ENCODE measurements at regions not wholly inside any gene's neighbourhood (a gene's known extent, or its start where the extent isn't known, plus 50 kb on each side); places are given as distances from the start of the nearest gene placed in this dataset.

DNA sequence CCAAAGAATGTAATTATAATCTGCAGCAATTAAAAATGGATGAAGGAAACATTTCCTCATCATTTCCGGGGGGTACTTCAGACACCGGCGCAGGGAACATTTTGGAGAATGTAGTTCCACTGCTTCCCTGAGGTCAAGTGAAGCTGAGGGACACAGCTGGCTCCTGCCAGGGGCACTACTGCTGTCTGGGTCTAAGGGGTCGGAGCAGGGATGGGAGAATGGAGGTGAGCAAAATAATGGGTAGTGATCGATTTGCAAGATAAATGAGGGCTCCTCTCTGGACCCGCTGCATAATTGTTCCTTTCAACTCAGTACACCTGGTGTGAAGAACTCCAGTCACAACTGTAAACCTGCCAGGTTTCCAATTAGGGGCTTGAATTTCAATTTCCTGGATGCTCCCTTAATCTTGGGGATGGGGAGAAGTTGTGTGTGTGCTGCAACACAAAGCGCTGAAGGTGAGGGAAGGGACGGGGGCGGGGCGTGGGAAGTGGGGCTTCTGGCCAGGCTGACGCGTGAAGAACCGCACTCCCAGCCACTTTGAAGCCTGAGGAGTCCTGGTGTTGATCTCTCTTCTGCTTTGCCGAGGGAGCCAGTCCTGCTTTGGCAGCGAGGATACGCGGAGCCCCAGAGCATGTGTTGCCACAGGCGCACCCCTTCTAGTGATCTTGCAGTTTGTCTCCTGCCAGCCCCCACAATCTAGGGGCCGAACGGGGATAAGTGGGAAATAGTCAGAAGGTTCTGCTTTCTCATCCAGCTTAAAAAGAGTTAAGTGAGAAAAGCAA, 57.9 kb upstream of the PCDH8 start:
- Histone ChIP-seq H3K36me3 (ENCODE audit: insufficient read depth in 1 of 2, low read depth in 1 of 2) (no peaks in the 10 kb centered on the region), H3K4me1 (no peaks in the 10 kb centered on the region), H3K4me3 (no peak overlapping the region), H3K27ac (no peak overlapping the region), H3K9me3 (no peaks in the 10 kb centered on the region), H3K27me3 (ENCODE audit: insufficient read depth in 3 of 3, low read length in 2 of 3) (peaks cover 0 to 2% (median 0%) of the 10 kb centered on the region in 3 donors)
- WGBS, 3 donors: 56 to 63% (median 57%) methylated on average over 20 of the region's 20 CpGs
- DNase-seq (no peak), ATAC-seq (no peak)
- intact Hi-C loops (cut with DNase I): no loop called here
- TF ChIP-seq, protein P1, sequence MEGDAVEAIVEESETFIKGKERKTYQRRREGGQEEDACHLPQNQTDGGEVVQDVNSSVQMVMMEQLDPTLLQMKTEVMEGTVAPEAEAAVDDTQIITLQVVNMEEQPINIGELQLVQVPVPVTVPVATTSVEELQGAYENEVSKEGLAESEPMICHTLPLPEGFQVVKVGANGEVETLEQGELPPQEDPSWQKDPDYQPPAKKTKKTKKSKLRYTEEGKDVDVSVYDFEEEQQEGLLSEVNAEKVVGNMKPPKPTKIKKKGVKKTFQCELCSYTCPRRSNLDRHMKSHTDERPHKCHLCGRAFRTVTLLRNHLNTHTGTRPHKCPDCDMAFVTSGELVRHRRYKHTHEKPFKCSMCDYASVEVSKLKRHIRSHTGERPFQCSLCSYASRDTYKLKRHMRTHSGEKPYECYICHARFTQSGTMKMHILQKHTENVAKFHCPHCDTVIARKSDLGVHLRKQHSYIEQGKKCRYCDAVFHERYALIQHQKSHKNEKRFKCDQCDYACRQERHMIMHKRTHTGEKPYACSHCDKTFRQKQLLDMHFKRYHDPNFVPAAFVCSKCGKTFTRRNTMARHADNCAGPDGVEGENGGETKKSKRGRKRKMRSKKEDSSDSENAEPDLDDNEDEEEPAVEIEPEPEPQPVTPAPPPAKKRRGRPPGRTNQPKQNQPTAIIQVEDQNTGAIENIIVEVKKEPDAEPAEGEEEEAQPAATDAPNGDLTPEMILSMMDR (IDR thresholded peaks at IDR 0.05): no peak

DNA sequence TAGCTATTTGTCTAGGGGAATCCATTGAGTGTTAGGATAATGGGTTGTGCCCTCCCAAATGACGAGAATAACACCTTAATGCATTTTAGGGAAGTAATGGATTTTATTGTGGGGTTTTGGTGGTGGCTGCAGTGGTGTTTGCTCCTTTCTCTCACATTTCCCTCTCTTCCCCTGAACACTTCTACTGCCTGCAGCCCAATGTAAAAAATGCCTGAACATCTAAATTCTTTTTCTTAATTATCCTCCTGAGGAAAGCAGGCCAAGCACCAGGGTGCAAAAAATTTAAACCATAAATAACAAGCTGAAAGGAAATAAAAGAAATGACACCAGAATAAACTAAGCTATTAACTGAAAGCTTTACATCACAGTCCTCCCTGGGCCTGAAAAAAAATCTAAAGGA, 57.3 kb upstream of the PCDH8 start:
- ATAC-seq: no peak
- H3K4me1 ChIP-seq: no peaks in the 10 kb centered on the region
- DNase-seq: no peak
- H3K9me3 ChIP-seq: no peaks in the 10 kb centered on the region
- TF ChIP-seq, protein P1 (IDR thresholded peaks at IDR 0.05): no peak
- H3K36me3 ChIP-seq (ENCODE audit: insufficient read depth in 1 of 2, low read depth in 1 of 2): no peaks in the 10 kb centered on the region
- no peak overlapping the region for H3K27ac ChIP-seq
- no peak overlapping the region for H3K4me3 ChIP-seq
- 66 to 71% (median 71%) methylated on average over 1 of the region's 1 CpG for WGBS, 3 donors
- intact Hi-C loops (cut with DNase I): no loop called here
- H3K27me3 ChIP-seq (ENCODE audit: insufficient read depth in 3 of 3, low read length in 2 of 3): peaks cover 0 to 2% (median 0%) of the 10 kb centered on the region in 3 donors

- no peak for DNase-seq
- peaks cover 0 to 2% (median 0%) of the 10 kb centered on the region in 3 donors for H3K27me3 ChIP-seq (ENCODE audit: insufficient read depth in 3 of 3, low read length in 2 of 3)
- no peaks in the 10 kb centered on the region for H3K4me1 ChIP-seq
- H3K4me3 ChIP-seq: no peak overlapping the region
- ATAC-seq: no peak
- intact Hi-C loops (cut with DNase I): no loop called here
- no peak overlapping the region for H3K27ac ChIP-seq
- 59 to 65% (median 61%) methylated on average over 4 of the region's 4 CpGs for WGBS, 3 donors
- H3K36me3 ChIP-seq (ENCODE audit: insufficient read depth in 1 of 2, low read depth in 1 of 2): no peaks in the 10 kb centered on the region
- no peaks in the 10 kb centered on the region for H3K9me3 ChIP-seq
- TF ChIP-seq, protein P1 (IDR thresholded peaks at IDR 0.05): no peak
These were observed 54.9 kb upstream of the PCDH8 start for GRCh38 chr13:52903320-52903719.

GRCh38 chr13:52899206-52899605, 50.8 kb upstream of the PCDH8 start:
- no peak for ATAC-seq
- TF ChIP-seq, protein P1 (IDR thresholded peaks at IDR 0.05): no peak
- Histone ChIP-seq H3K27ac (no peak overlapping the region), H3K4me1 (no peaks in the 10 kb centered on the region), H3K36me3 (ENCODE audit: insufficient read depth in 1 of 2, low read depth in 1 of 2) (no peaks in the 10 kb centered on the region), H3K27me3 (ENCODE audit: insufficient read depth in 3 of 3, low read length in 2 of 3) (peaks cover 0 to 2% (median 0%) of the 10 kb centered on the region in 3 donors), H3K9me3 (no peaks in the 10 kb centered on the region), H3K4me3 (no peak overlapping the region)
- DNase-seq: no peak
- 85 to 87% (median 86%) methylated on average over 5 of the region's 5 CpGs for WGBS, 3 donors
- intact Hi-C loops (cut with DNase I): no loop called here
